Body of pancreas (tissue), 4 donors: ENCODE measurements at regions not wholly inside any gene's neighbourhood (a gene's known extent, or its start where the extent isn't known, plus 50 kb on each side); places are given as distances from the start of the nearest gene placed in this dataset.

ENCODE experiments used
- CTCF ChIP-seq, 7 experiments: fragments of 450-650 bp in 4 of 7; fragments of 200-600 bp in 3 of 7; sonication (generic) in 3 of 7; IDR thresholded peaks; one replicate each; pipeline ENCODE4 v1.5.1; 2016 to 2019; ENCODE audit warnings: antibody characterized with exemption in 7 of 7
- POLR2A ChIP-seq, 3 donors: fragments of 450-650 bp; IDR thresholded peaks; one replicate each; pipeline ENCODE4 v1.6.1; 2016; ENCODE audit warnings: antibody characterized with exemption in 3 of 3, mild to moderate bottlenecking in 2 of 3

- TF ChIP-seq CTCF (IDR thresholded peaks at IDR 0.05) (no peak), POLR2A (IDR thresholded peaks at IDR 0.05) (no peak)
Measured at GRCh38 chr5:97919719-97920118, 736.7 kb upstream of the RIOK2 start.
